DMS153 (cell line): ENCODE measurements at regions not wholly inside any gene's neighbourhood (a gene's known extent, or its start where the extent isn't known, plus 50 kb on each side); places are given as distances from the start of the nearest gene placed in this dataset.
"Not testable (repeated sequence)": the region's sequence is repeated elsewhere in the genome, so short reads cannot be mapped to it uniquely, and the experiment has no call there.

Source experiments
- DNase-seq: peaks from one replicate; lab custom pipeline; 2025; lab: John Stamatoyannopoulos, UW

DNA sequence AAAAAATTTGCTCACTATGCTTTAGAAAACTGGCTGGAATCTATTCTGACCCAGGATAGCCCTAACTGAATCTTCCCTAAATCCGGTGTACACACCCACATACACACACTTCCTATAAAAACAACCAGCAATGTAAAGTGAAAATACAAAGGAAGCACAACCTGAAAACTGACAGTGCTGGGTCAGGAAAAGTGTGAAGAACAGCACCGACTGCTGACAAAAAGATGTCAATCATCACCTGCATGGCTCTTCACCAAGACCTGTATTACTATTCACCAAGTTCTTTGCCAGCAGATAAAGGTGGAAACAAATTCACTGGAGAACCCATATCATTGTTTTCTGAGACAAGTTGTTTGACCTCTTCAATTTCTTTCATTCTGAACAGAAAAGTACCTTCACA lies 293.8 kb upstream of the GRAMD2B start:
- no peak for DNase-seq

GRCh38 chr5:126133424-126133823 lies 289.8 kb upstream of the GRAMD2B start:
- no peak for DNase-seq

DNA sequence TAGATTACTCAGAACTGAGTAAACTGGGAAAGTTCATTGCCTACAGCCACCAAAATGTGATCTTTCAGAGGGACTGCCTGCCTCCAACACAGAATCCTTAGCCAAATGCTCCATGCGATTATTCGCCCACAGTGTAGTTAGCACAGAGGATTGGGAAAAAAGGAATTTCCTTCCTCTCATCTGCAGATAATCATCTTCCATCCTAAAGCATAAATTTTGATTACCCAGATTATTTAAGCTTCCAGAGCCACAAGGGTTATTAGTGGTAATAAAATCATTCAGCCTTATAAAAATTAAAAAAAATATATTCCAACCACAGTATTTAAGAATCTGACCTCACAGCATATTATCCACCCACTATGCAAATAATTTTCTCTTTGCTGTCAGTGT lies 285.3 kb upstream of the GRAMD2B start:
- no peak for DNase-seq

- DNase-seq: peak; percentile 21
Observed at GRCh38 chr5:126138281-126138931, 284.8 kb upstream of the GRAMD2B start.

GRCh38 chr5:126139086-126139485 lies 284.1 kb upstream of the GRAMD2B start:
- no peak for DNase-seq

DNA sequence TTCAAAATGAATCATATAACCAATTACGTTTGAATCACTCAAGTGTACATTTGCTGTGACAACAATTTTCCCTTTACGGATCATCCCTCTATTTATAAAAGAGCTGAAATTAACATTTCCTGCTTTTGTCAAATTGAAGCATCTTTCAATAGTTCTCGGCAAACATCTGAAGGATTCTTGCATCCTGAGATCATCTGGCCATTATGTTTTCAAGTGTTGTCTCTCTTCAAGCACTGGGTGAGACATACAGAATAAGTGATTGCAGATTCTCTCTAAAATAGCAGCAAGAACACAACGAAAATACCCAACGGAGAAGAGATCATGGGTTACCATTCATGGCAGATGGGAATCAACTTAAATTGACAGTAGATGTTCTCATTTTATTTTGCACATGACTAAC lies 283.4 kb upstream of the GRAMD2B start:
- DNase-seq: no peak

DNA sequence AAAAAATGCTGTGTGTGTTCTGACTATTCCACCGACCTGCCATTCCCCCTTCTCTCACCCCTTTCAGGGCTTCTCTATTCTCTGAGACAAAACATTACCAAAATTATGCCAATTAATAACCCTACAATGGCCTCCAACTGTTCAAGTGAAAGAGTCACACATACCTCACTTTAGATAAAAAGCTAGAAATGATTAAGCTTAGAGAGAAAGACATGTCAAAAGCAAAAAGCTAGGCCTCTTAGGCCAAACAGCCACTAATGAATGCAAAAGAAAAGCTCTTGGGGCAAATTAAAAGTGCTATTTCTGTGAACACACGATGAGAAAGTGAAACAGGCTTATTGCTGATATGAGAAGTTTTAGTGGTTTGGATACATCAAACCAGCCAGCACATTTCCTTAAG lies 279.6 kb upstream of the GRAMD2B start:
- no peak for DNase-seq

DNA sequence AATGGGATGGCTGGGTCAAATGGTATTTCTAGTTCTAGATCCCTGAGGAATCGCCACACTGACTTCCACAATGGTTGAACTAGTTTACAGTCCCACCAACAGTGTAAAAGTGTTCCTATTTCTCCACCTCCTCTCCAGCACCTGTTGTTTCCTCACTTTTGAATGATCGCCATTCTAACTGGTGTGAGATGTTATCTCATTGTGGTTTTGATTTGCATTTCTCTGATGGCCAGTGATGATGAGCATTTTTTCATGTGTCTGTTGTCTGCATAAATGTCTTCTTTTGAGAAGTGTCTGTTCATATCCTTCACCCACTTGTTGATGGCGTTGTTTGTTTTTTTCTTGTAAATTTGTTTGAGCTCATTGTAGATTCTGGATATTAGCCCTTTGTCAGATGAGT lies 272.9 kb upstream of the GRAMD2B start:
- DNase-seq: not testable (repeated sequence)

- DNase-seq: not testable (repeated sequence)
Observed at GRCh38 chr5:126155298-126155697, 267.9 kb upstream of the GRAMD2B start.

DNA sequence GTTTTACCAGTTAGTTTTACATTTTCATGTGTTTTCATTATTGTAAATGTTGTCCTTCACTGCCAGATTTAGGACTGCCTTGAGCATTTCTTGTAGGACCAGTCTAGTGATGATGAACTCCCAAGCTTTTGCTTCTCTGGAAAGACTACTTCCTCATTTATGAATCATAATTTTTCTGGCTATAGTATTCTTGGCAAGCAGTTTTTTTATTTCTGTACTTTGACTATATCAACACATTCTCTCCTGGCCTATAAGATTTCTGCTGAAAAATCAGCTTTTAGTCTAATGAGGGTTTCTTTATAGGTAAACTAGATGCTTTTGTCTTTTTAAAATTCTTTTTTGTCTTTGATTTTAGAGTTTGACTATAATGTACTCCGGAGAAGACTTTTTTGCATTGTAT lies 256.8 kb upstream of the GRAMD2B start:
- no peak for DNase-seq

DNA sequence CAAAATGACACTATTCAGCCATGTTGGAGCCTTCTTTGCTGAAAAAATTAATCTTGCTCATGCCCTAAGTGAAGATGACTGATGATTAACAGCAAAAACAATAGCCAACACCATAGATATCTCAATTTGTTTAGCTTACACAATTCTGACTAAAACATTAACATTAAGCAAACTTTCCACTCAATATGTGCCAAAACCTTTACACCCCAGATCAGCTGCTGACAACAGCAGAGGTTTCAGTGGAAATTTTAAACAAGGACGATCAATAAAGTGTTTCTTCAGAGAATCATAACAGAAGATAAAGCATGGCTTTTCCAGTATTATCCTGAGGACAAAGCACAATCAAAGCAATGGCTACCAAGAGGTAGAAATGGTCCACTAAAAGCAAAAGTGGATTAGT lies 254.4 kb upstream of the GRAMD2B start:
- no peak for DNase-seq

GRCh38 chr5:126171916-126172315 lies 251.3 kb upstream of the GRAMD2B start:
- DNase-seq: no peak

- DNase-seq: no peak
Observed at GRCh38 chr5:126172812-126173211, 250.4 kb upstream of the GRAMD2B start.

DNA sequence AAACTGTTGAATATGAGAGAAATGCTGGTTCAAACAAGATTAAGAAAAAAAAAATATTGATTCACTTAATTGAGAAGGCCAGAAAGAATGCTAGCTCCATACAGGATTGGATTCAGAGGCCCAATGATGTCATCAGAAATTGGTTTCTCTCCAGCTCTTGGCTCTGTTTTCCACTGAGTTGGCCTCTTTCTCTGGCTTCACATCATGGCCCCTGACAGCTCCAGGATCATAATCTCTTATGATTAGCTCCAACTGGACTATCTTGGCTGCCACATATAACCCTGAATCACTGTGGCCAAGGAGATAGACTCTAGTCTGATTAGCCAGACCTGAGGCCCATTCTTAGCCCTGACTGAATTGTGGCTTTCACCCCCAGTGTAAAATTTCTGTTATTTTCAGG lies 244.7 kb upstream of the GRAMD2B start:
- no peak for DNase-seq

- DNase-seq: no peak
Observed at GRCh38 chr5:126182971-126183695, 240.1 kb upstream of the GRAMD2B start.

GRCh38 chr5:126184474-126184873 lies 238.7 kb upstream of the GRAMD2B start:
- DNase-seq: no peak

- DNase-seq: no peak
Observed at GRCh38 chr5:126186210-126186609, 237.0 kb upstream of the GRAMD2B start.

DNA sequence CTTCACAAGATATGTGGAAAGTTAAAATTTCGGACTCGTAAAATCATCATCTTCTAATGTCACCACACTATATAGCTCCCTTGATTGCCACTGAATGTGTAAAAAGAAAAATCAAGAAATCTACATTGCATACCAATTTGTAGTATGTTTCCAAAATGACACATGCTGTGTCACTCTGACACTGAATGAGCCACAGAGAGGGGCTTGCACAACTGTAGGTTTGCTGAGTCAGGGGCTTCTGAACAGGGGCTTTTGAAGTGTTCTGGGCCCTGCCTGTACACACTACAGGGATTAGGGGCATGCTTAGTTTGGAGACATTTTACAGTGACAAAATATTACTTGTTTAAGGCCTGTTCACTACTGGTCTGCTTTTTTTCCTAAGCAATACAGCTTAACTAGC lies 234.4 kb upstream of the GRAMD2B start:
- no peak for DNase-seq

GRCh38 chr5:126189231-126189630 lies 234.0 kb upstream of the GRAMD2B start:
- DNase-seq: no peak

GRCh38 chr5:126189862-126190261 lies 233.3 kb upstream of the GRAMD2B start:
- DNase-seq: no peak

DNA sequence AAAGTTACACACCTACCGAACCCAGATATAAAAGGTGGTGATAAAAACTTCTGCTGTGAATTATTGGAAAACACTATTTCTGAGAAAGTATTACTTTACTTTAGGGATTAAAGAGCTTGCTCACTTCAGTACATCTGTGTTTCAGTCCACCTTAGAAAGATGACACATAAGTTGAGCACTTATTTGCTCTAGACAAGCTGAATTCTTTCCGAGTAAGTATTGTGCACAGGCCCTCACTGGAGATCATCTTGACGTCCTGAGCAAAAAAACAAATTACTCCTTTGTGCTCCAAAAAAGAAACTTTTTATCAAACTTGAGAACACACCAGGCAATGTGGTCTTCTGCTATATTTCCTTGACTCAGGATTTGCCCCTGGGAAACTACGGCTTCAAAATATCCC lies 231.0 kb upstream of the GRAMD2B start:
- DNase-seq: no peak

DNA sequence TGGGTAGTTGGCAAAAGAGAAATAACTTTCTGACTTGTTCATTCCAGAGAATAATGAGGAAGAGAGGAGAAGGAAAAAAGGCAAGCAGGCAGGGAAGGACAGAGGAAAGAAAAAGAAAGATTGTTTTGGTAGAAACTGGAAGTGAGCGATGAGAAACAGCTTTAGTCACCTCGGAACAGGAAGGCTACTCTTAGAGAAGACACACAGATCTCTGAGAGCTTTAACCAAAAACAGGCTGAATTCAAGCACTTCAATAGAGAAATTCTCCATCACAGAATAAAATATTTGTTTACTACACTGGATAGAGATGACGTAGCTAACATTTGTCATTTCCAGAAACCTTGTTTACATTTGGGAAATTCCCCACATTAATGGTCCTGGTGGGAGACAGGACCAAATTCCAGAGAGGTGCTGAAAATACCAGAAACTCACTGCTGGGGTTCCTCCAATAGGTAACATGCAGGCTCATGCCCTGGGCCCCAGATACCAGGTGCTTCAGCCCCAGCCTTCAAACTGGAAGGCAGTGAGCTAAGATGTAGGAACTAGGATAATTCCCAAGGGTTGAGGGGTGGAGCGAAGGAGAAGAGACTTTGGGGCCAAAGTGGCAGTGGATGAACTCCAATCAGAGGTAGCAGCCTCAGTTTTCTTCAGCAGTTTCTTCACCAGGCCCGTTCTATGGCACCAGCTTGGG lies 227.7 kb upstream of the GRAMD2B start:
- DNase-seq: no peak

- peak; percentile 92 for DNase-seq
Observed at GRCh38 chr5:126198531-126198930, 224.7 kb upstream of the GRAMD2B start.
